Transverse colon (tissue), 4 donors: ENCODE measurements at regions not wholly inside any gene's neighbourhood (a gene's known extent, or its start where the extent isn't known, plus 50 kb on each side); places are given as distances from the start of the nearest gene placed in this dataset.

Source experiments
- POLR2A ChIP-seq: fragments of 450-650 bp; IDR thresholded peaks from one replicate; pipeline ENCODE4 v1.6.1; 2016; ENCODE audit warnings: antibody characterized with exemption, mild to moderate bottlenecking, moderate library complexity
- POLR2AphosphoS5 ChIP-seq, 3 donors: sonication (generic); formaldehyde crosslinking; IDR thresholded peaks; one replicate each; pipeline ENCODE4 v1.6.1; 2016; ENCODE audit warnings: antibody characterized with exemption in 3 of 3
- TF ChIP-seq, protein P1 (sequence below), 5 experiments: fragments of 200-600 bp in 3 of 5; fragments of 450-650 bp in 2 of 5; sonication (generic) in 3 of 5; IDR thresholded peaks; 1 replicate in 2 of 5; 2 replicates in 3 of 5; pipeline ENCODE4 v1.5.1; 2016 to 2017; ENCODE audit warnings: antibody characterized with exemption in 5 of 5, inconsistent platforms in 3 of 5, mild to moderate bottlenecking in 2 of 5, moderate library complexity in 1 of 5

DNA sequence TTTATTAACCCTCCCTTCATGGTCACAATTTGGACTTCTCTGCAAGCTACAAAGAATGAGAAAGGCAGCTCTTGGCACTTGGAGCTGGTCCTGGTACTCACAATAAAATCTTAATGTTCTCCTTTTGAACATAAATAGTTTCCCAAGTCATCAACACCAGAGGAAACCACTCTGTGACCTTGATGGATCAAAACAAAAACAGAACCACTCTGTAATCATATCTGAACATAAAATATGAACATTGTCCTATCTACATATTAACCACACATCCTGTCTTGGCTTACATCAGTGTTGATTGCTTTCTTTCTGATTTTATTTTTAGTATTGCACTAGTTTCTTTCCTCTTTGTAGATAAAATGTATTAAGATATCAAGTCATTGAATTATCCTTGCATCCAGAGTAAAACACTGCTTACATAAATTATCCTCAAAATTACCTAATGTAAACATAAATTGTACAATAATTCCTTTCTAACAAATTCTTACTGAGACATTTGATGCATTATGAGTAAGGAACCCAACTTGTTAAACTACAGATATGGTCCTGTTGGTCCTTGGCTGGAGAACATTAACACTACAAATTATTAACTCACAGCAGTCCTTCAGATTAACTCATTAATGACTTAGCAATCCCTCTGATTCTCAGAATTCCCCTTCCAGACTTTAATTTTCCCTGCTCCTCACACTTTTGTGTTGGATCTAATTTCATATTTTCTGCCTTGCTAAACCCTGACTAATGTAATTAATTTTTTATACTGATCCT is 860.5 kb downstream of the DIPK2A start:
- TF ChIP-seq, protein P1, sequence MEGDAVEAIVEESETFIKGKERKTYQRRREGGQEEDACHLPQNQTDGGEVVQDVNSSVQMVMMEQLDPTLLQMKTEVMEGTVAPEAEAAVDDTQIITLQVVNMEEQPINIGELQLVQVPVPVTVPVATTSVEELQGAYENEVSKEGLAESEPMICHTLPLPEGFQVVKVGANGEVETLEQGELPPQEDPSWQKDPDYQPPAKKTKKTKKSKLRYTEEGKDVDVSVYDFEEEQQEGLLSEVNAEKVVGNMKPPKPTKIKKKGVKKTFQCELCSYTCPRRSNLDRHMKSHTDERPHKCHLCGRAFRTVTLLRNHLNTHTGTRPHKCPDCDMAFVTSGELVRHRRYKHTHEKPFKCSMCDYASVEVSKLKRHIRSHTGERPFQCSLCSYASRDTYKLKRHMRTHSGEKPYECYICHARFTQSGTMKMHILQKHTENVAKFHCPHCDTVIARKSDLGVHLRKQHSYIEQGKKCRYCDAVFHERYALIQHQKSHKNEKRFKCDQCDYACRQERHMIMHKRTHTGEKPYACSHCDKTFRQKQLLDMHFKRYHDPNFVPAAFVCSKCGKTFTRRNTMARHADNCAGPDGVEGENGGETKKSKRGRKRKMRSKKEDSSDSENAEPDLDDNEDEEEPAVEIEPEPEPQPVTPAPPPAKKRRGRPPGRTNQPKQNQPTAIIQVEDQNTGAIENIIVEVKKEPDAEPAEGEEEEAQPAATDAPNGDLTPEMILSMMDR (IDR thresholded peaks at IDR 0.05) = no peak
- no peak for TF ChIP-seq POLR2AphosphoS5 (IDR thresholded peaks at IDR 0.05)
- no peak for TF ChIP-seq POLR2A
